Gastrocnemius medialis (tissue), 4 donors: ENCODE measurements at regions not wholly inside any gene's neighbourhood (a gene's known extent, or its start where the extent isn't known, plus 50 kb on each side); places are given as distances from the start of the nearest gene placed in this dataset.

Experiments
- ATAC-seq, 2 donors: fragments of 150-250 bp; one replicate each; pipeline ENCODE4 v1.9.1; 2016
- DNase-seq, 2 donors: peaks; one replicate each; pipeline ENCODE4 v3.0.0-alpha.2; 2019
- H3K27ac ChIP-seq, 4 donors: fragments of 200-600 bp; sonication (generic); 1 replicate in 1 of 4; 2 replicates in 3 of 4; pipeline ENCODE4 v1.5.1; 2016 to 2018; ENCODE audit warnings: mild to moderate bottlenecking in 2 of 4, moderate library complexity in 1 of 4
- H3K27me3 ChIP-seq, 3 donors: fragments of 200-600 bp; sonication (generic) in 2 of 3; 1 replicate in 1 of 3; 2 replicates in 2 of 3; pipeline versions ENCODE4 v1.5.1 to v1.6.0; 2016 to 2019; ENCODE audit warnings: mild to moderate bottlenecking in 1 of 3, moderate library complexity in 1 of 3
- H3K36me3 ChIP-seq, 2 donors: fragments of 200-600 bp; sonication (generic) in 1 of 2; one replicate each; pipeline ENCODE4 v1.5.1; 2017 to 2018
- H3K4me1 ChIP-seq, 2 donors: fragments of 200-600 bp; sonication (generic) in 1 of 2; one replicate each; pipeline ENCODE4 v1.5.1; 2016 to 2017; ENCODE audit warnings: mild to moderate bottlenecking in 2 of 2
- H3K4me3 ChIP-seq, 4 donors: fragments of 200-600 bp; sonication (generic) in 3 of 4; 1 replicate in 1 of 4; 2 replicates in 3 of 4; pipeline ENCODE4 v1.5.1; 2016 to 2019; ENCODE audit warnings: mild to moderate bottlenecking in 2 of 4
- H3K9me3 ChIP-seq, 3 donors: fragments of 200-600 bp; sonication (generic) in 2 of 3; 1 replicate in 1 of 3; 2 replicates in 2 of 3; pipeline ENCODE4 v1.5.1; 2016 to 2019
- POLR2A ChIP-seq, 2 donors: fragments of 450-650 bp; IDR thresholded peaks; one replicate each; pipeline ENCODE4 v1.6.1; 2017; ENCODE audit warnings: antibody characterized with exemption in 2 of 2, mild to moderate bottlenecking in 2 of 2, moderate library complexity in 2 of 2
- in situ Hi-C, 4 donors: fragments of 200-750 bp; cut with MboI; loops; one replicate each; pipeline versions ENCODE4 v1.15.0 to v1.8.0; 2017; ENCODE audit warnings: low sequenced_read_pairs in 4 of 4
- intact Hi-C: fragments of 100-400 bp; cut with DNase I; formaldehyde crosslinking; loops from one replicate; pipeline ENCODE4 v1.15.1; 2023; ENCODE audit warnings: low total_unique reads
- TF ChIP-seq, protein P1 (sequence below), 5 experiments: fragments of 450-650 bp in 3 of 5; fragments of 200-600 bp in 2 of 5; sonication (generic) in 2 of 5; IDR thresholded peaks in 4 of 5; conservative IDR thresholded peaks in 1 of 5; 1 replicate in 4 of 5; 2 replicates in 1 of 5; pipeline ENCODE4 v1.5.1; 2016 to 2019; ENCODE audit warnings: antibody characterized with exemption in 5 of 5, mild to moderate bottlenecking in 3 of 5, moderate library complexity in 3 of 5

GRCh38 chr12:93315907-93316622 is 61.7 kb upstream of the NUDT4 start:
- intact Hi-C loops: no loop called here
- TF ChIP-seq POLR2A (IDR thresholded peaks at IDR 0.05): no peak
- TF ChIP-seq, protein P1, sequence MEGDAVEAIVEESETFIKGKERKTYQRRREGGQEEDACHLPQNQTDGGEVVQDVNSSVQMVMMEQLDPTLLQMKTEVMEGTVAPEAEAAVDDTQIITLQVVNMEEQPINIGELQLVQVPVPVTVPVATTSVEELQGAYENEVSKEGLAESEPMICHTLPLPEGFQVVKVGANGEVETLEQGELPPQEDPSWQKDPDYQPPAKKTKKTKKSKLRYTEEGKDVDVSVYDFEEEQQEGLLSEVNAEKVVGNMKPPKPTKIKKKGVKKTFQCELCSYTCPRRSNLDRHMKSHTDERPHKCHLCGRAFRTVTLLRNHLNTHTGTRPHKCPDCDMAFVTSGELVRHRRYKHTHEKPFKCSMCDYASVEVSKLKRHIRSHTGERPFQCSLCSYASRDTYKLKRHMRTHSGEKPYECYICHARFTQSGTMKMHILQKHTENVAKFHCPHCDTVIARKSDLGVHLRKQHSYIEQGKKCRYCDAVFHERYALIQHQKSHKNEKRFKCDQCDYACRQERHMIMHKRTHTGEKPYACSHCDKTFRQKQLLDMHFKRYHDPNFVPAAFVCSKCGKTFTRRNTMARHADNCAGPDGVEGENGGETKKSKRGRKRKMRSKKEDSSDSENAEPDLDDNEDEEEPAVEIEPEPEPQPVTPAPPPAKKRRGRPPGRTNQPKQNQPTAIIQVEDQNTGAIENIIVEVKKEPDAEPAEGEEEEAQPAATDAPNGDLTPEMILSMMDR (IDR thresholded peaks at IDR 0.05 in 4 of 5, conservative IDR thresholded peaks at IDR 0.05 in 1 of 5): no peak
- ATAC-seq: no peak
- H3K4me1 ChIP-seq: no peaks in the 10 kb centered on the region
- no peak for DNase-seq
- no peaks in the 10 kb centered on the region for H3K27me3 ChIP-seq
- no peaks in the 10 kb centered on the region for H3K9me3 ChIP-seq
- no peak overlapping the region for H3K4me3 ChIP-seq
- no peaks in the 10 kb centered on the region for H3K36me3 ChIP-seq
- H3K27ac ChIP-seq: no peak overlapping the region
- in situ Hi-C loops: no loop called here

DNA sequence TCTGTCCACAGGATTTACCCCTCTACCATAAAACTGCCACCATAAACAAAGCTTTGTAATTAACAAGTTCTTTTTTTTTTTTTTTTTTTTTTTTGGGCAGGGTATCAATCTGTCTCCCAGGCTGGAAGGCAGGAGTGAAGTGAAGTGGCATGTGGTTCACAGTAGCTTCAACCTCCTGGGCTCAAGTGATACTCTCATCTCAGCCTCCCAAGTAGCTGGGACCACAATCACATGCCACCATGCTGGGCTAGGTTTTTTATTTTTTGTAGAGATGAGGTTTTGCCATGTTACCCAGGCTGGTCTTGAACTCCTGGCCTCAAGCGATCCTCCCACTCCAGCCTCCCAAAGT is 61.1 kb upstream of the NUDT4 start:
- in situ Hi-C loops: no loop called here
- Histone ChIP-seq H3K36me3 (no peaks in the 10 kb centered on the region), H3K27ac (no peak overlapping the region), H3K27me3 (no peaks in the 10 kb centered on the region), H3K9me3 (no peaks in the 10 kb centered on the region), H3K4me3 (no peak overlapping the region), H3K4me1 (no peaks in the 10 kb centered on the region)
- intact Hi-C loops: no loop called here
- no peak for ATAC-seq
- no peak for DNase-seq
- TF ChIP-seq POLR2A (IDR thresholded peaks at IDR 0.05): no peak
- TF ChIP-seq, protein P1 (IDR thresholded peaks at IDR 0.05 in 4 of 5, conservative IDR thresholded peaks at IDR 0.05 in 1 of 5): no peak

- in situ Hi-C loops: no loop called here
- Histone ChIP-seq H3K9me3 (no peaks in the 10 kb centered on the region), H3K27ac (no peak overlapping the region), H3K4me3 (no peak overlapping the region), H3K27me3 (no peaks in the 10 kb centered on the region), H3K4me1 (no peaks in the 10 kb centered on the region), H3K36me3 (no peaks in the 10 kb centered on the region)
- ATAC-seq: no peak
- TF ChIP-seq, protein P1 (IDR thresholded peaks at IDR 0.05 in 4 of 5, conservative IDR thresholded peaks at IDR 0.05 in 1 of 5): no peak
- TF ChIP-seq POLR2A (IDR thresholded peaks at IDR 0.05): no peak
- DNase-seq: no peak
- intact Hi-C loops: no loop called here
These were observed 60.5 kb upstream of the NUDT4 start for GRCh38 chr12:93317227-93317626.

GRCh38 chr12:93318720-93319522 is 58.8 kb upstream of the NUDT4 start:
- H3K4me1 ChIP-seq: no peaks in the 10 kb centered on the region
- no peaks in the 10 kb centered on the region for H3K27me3 ChIP-seq
- H3K9me3 ChIP-seq: no peaks in the 10 kb centered on the region
- ATAC-seq (no peak), DNase-seq (no peak)
- in situ Hi-C loops (no loop called here), intact Hi-C loops (no loop called here)
- H3K36me3 ChIP-seq: no peaks in the 10 kb centered on the region
- H3K4me3 ChIP-seq: no peak overlapping the region
- H3K27ac ChIP-seq: no peak overlapping the region
- TF ChIP-seq, protein P1 (IDR thresholded peaks at IDR 0.05 in 4 of 5, conservative IDR thresholded peaks at IDR 0.05 in 1 of 5): no peak
- no peak for TF ChIP-seq POLR2A (IDR thresholded peaks at IDR 0.05)
